Nephron (organoid): ENCODE measurements at regions not wholly inside any gene's neighbourhood (a gene's known extent, or its start where the extent isn't known, plus 50 kb on each side); places are given as distances from the start of the nearest gene placed in this dataset.

Experiments
- H3K27ac Mint-ChIP-seq, 3 experiments: 2 replicates each; pipeline ENCODE4 v1.8.0; 2020; ENCODE audit warnings: mixed read lengths in 3 of 3, mild to moderate bottlenecking in 2 of 3, moderate library complexity in 1 of 3
- H3K27me3 Mint-ChIP-seq: 2 replicates; pipeline ENCODE4 v1.8.0; 2021; ENCODE audit warnings: low read depth, mild to moderate bottlenecking, moderate library complexity, mixed read lengths
- H3K36me3 Mint-ChIP-seq: 2 replicates; pipeline ENCODE4 v1.8.0; 2020; ENCODE audit warnings: low read depth, mixed read lengths
- H3K4me1 Mint-ChIP-seq: 2 replicates; pipeline ENCODE4 v1.8.0; 2020; ENCODE audit warnings: mixed read lengths
- H3K4me3 Mint-ChIP-seq, 3 experiments: 2 replicates each; pipeline ENCODE4 v1.8.0; 2020; ENCODE audit warnings: mild to moderate bottlenecking in 3 of 3, mixed read lengths in 3 of 3, moderate library complexity in 2 of 3
- H3K9me3 Mint-ChIP-seq: 2 replicates; pipeline ENCODE4 v1.8.0; 2020; ENCODE audit warnings: mixed read lengths
- CTCF ChIP-seq, 3 experiments: fragments of 200-600 bp; sonication (generic); IDR thresholded peaks; one replicate each; pipeline ENCODE4 v1.5.0; 2021; ENCODE audit warnings: antibody characterized with exemption in 3 of 3; ENCODE audit not compliant: unreplicated experiment in 3 of 3

- no peaks in the 10 kb centered on the region for H3K36me3 Mint-ChIP-seq
- H3K27ac Mint-ChIP-seq: no peak overlapping the region
- no peaks in the 10 kb centered on the region for H3K4me1 Mint-ChIP-seq
- H3K4me3 Mint-ChIP-seq: no peak overlapping the region
- H3K9me3 Mint-ChIP-seq: no peaks in the 10 kb centered on the region
- TF ChIP-seq CTCF (IDR thresholded peaks at IDR 0.05; ENCODE audit: unreplicated experiment in 3 of 3): no peak
- H3K27me3 Mint-ChIP-seq: no peaks in the 10 kb centered on the region
These were observed 458.8 kb upstream of the ZNF462 start for GRCh38 chr9:106404137-106404536.

- Mint-ChIP-seq H3K4me3 (no peak overlapping the region), H3K36me3 (no peaks in the 10 kb centered on the region), H3K27me3 (no peaks in the 10 kb centered on the region), H3K27ac (no peak overlapping the region), H3K4me1 (no peaks in the 10 kb centered on the region), H3K9me3 (no peaks in the 10 kb centered on the region)
- TF ChIP-seq CTCF (IDR thresholded peaks at IDR 0.05; ENCODE audit: unreplicated experiment in 3 of 3): no peak
These were observed 457.0 kb upstream of the ZNF462 start for GRCh38 chr9:106405871-106406435.

GRCh38 chr9:106414042-106414441, 448.9 kb upstream of the ZNF462 start:
- Mint-ChIP-seq H3K27ac (no peak overlapping the region), H3K4me1 (peaks cover 6% of the 10 kb centered on the region), H3K4me3 (no peak overlapping the region), H3K36me3 (no peaks in the 10 kb centered on the region), H3K9me3 (no peaks in the 10 kb centered on the region), H3K27me3 (no peaks in the 10 kb centered on the region)
- TF ChIP-seq CTCF (IDR thresholded peaks at IDR 0.05; ENCODE audit: unreplicated experiment in 3 of 3): no peak

GRCh38 chr9:106417685-106418084, 445.3 kb upstream of the ZNF462 start:
- no peaks in the 10 kb centered on the region for H3K27me3 Mint-ChIP-seq

GRCh38 chr9:106419829-106420228, 443.1 kb upstream of the ZNF462 start:
- TF ChIP-seq CTCF (IDR thresholded peaks at IDR 0.05; ENCODE audit: unreplicated experiment in 3 of 3): no peak
- Mint-ChIP-seq H3K4me3 (no peak overlapping the region), H3K27me3 (no peaks in the 10 kb centered on the region), H3K4me1 (peaks cover 30% of the 10 kb centered on the region), H3K27ac (peak overlapping the region; percentile 56 to 89 (median 83)), H3K9me3 (no peaks in the 10 kb centered on the region), H3K36me3 (no peaks in the 10 kb centered on the region)

More at GRCh38 chr9:106417685-106418084, 445.3 kb upstream of the ZNF462 start:
- Mint-ChIP-seq H3K27ac (no peak overlapping the region), H3K4me3 (no peak overlapping the region), H3K4me1 (peaks cover 32% of the 10 kb centered on the region), H3K36me3 (no peaks in the 10 kb centered on the region), H3K9me3 (no peaks in the 10 kb centered on the region)
- no peak for TF ChIP-seq CTCF (IDR thresholded peaks at IDR 0.05; ENCODE audit: unreplicated experiment in 3 of 3)

- H3K36me3 Mint-ChIP-seq: no peaks in the 10 kb centered on the region
- peak overlapping the region; percentile 56 to 89 (median 83) for H3K27ac Mint-ChIP-seq
- TF ChIP-seq CTCF (IDR thresholded peaks at IDR 0.05; ENCODE audit: unreplicated experiment in 3 of 3): no peak
- no peaks in the 10 kb centered on the region for H3K9me3 Mint-ChIP-seq
- no peak overlapping the region for H3K4me3 Mint-ChIP-seq
- H3K4me1 Mint-ChIP-seq: peaks cover 26% of the 10 kb centered on the region
- H3K27me3 Mint-ChIP-seq: no peaks in the 10 kb centered on the region
These were observed 442.4 kb upstream of the ZNF462 start for GRCh38 chr9:106420511-106420944.
